Neural progenitor cell (in vitro differentiated cells): ENCODE measurements at regions not wholly inside any gene's neighbourhood (a gene's known extent, or its start where the extent isn't known, plus 50 kb on each side); places are given as distances from the start of the nearest gene placed in this dataset.

ENCODE experiments used
- CTCF ChIP-seq: fragments of 200-600 bp; sonication (generic); IDR thresholded peaks from 2 replicates; pipeline ENCODE4 v1.5.1; 2017; ENCODE audit warnings: antibody characterized with exemption, mild to moderate bottlenecking
- EZH2 ChIP-seq: fragments of 200-600 bp; sonication (generic); IDR thresholded peaks from 2 replicates; pipeline ENCODE4 v1.6.1; 2017; ENCODE audit warnings: antibody characterized with exemption, mild to moderate bottlenecking, moderate library complexity

DNA sequence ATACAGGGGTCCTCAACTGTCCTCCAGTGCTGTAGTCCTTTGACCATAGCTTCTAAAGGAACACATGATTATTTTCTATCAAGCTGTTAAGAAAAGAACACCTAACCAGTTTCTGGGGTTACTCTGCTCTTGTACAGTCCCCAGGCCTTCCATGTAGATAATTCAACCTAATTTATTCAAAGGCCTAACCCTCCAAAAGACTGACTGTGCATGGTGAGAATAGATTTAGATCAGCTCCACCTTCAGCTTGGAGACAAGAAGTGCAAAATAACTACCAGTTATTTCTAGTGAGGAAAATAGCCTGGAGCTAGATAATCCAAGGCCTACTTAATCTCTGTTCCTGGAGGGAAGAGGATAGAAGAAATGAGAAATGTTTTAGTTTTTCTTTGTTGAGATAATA, 87.9 kb downstream of the GMNC start:
- TF ChIP-seq CTCF = no peak
- TF ChIP-seq EZH2 = no peak
